HEK293 (cell line): ENCODE measurements at regions not wholly inside any gene's neighbourhood (a gene's known extent, or its start where the extent isn't known, plus 50 kb on each side); places are given as distances from the start of the nearest gene placed in this dataset.
"Not testable (repeated sequence)": the region's sequence is repeated elsewhere in the genome, so short reads cannot be mapped to it uniquely, and the experiment has no call there.

Experiments used
- CTCF ChIP-seq: fragments of 450-650 bp; formaldehyde crosslinking; IDR thresholded peaks from 2 replicates; pipeline ENCODE4 v1.5.1; 2016; ENCODE audit warnings: missing biosample characterization, missing genetic modification characterization
- TCF7L2 ChIP-seq: IDR thresholded peaks from 2 replicates; pipeline ENCODE4 v1.6.1; 2011; ENCODE audit warnings: low read depth, mild to moderate bottlenecking, inconsistent platforms, low read length, moderate library complexity, borderline replicate concordance
- YY1 ChIP-seq: fragments of 450-650 bp; formaldehyde crosslinking; IDR thresholded peaks from 2 replicates; pipeline ENCODE4 v1.5.1; 2018; ENCODE audit warnings: missing biosample characterization, missing genetic modification characterization
- ZBTB1 ChIP-seq: fragments of 450-650 bp; formaldehyde crosslinking; IDR thresholded peaks from 2 replicates; pipeline ENCODE4 v1.5.1; 2016; ENCODE audit warnings: missing biosample characterization, missing genetic modification characterization
- ZBTB49 ChIP-seq: fragments of 450-650 bp; formaldehyde crosslinking; IDR thresholded peaks from 2 replicates; pipeline ENCODE4 v1.5.1; 2016; ENCODE audit warnings: missing biosample characterization, missing genetic modification characterization, low read depth
- ZNF274 ChIP-seq, 2 experiments: fragments of 200-500 bp in 1 of 2; fragments of 450-650 bp in 1 of 2; sonication (Bioruptor generic) in 1 of 2; formaldehyde crosslinking in 1 of 2; IDR thresholded peaks; 2 replicates each; pipeline versions ENCODE4 v1.5.1 to v1.6.1; 2014 to 2016; ENCODE audit warnings: borderline replicate concordance in 1 of 2, inconsistent platforms in 1 of 2, low read length in 1 of 2, missing biosample characterization in 1 of 2, missing genetic modification characterization in 1 of 2
- ZNF530 ChIP-seq: fragments of 450-650 bp; formaldehyde crosslinking; IDR thresholded peaks from 2 replicates; pipeline ENCODE4 v1.5.1; 2016; ENCODE audit warnings: low read depth, missing biosample characterization, missing genetic modification characterization
- ZNF544 ChIP-seq: fragments of 450-650 bp; formaldehyde crosslinking; IDR thresholded peaks from 2 replicates; pipeline ENCODE4 v1.5.0; 2017; ENCODE audit warnings: missing biosample characterization, missing genetic modification characterization
- ZNF549 ChIP-seq: fragments of 450-650 bp; IDR thresholded peaks from 2 replicates; pipeline ENCODE4 v1.5.1; 2018; ENCODE audit warnings: missing biosample characterization, missing genetic modification characterization, mild to moderate bottlenecking, inconsistent platforms, moderate library complexity
- ZNF558 ChIP-seq: fragments of 450-650 bp; formaldehyde crosslinking; IDR thresholded peaks from 2 replicates; pipeline ENCODE4 v1.5.1; 2016; ENCODE audit warnings: missing biosample characterization, missing genetic modification characterization

DNA sequence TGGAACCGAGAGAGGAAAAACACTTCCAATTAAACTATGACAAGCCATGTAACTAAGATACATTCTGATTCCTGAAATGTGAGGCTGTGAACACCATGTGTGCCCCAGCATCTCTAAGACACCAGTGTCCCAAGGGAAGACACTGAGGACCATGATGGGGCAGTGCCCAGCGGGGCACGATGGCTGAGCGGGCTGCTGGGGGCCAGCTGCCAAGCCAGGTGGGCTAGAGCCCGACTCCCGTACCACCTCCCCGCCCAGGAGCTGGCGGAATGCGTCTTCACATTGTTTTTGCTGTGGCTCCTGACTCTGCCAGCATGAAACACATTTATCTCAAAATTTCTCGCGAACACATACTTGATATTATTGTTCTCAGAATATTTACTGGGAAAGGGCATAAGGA is 202.4 kb downstream of the RTP5 start:
- not testable (repeated sequence) for TF ChIP-seq CTCF; ZNF558 (tag by site-specific recombination); ZNF274 (IDR thresholded peaks at IDR 0.05; ENCODE audit: low read length); ZNF274 (tag by site-specific recombination; IDR thresholded peaks at IDR 0.05; ENCODE audit: borderline replicate concordance); ZNF549 (tag by site-specific recombination); ZBTB1; ZNF530 (tag by site-specific recombination); TCF7L2; YY1 (tag by site-specific recombination); ZBTB49 (tag by site-specific recombination); ZNF544 (tag by site-specific recombination)
